ENCODE measurements at regions not wholly inside any gene's neighbourhood (a gene's known extent, or its start where the extent isn't known, plus 50 kb on each side); places are given as distances from the start of the nearest gene placed in this dataset.
"Not testable (repeated sequence)": the region's sequence is repeated elsewhere in the genome, so short reads cannot be mapped to it uniquely, and the experiment has no call there.

DNA sequence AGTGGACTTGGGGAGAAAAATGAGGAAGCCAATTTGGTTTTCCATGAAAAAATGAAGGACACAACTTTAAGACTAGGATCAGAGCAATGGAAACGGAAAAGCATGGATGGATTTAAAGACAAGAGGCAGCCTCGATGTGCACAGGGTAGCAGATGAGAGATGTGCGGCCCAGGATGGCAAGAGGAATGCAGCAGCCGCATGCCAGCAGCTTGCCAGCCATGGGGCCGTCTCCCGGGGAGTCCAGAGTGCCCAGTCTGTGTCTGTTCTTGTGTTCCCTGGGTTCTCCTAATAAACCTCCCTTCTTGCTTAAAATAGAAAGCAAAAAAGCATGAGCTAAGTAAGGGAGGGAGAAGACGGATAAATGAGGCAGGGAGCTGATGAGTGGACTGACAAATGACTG, 68.0 kb upstream of the IQSEC1 start:
- DNase-seq (ENCODE audit: extremely low read depth, low read depth): no peak

DNA sequence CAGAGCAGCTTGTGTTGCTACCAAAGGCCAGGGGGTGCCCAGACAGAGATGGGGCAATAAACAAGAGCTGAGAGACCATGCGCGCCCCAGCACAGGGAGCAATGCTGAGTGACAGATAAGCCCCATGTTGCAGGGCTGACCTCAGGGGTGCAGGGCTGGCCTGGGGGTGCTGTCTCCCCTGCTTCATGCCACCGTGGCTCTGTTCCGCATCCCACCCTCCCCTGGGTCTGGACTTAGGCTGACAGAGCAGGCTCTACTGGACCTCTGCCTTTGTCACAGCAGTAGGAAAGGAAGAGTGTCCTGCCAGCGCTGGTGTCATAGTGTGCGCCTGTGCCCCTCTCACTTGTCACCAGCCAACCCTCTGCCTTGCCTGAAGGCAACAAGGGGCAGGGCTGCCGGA, 67.4 kb upstream of the IQSEC1 start:
- DNase-seq (ENCODE audit: extremely low read depth, low read depth): no peak

GRCh38 chr3:13139471-13140065, 66.3 kb upstream of the IQSEC1 start:
- DNase-seq (ENCODE audit: extremely low read depth, low read depth): no peak

DNA sequence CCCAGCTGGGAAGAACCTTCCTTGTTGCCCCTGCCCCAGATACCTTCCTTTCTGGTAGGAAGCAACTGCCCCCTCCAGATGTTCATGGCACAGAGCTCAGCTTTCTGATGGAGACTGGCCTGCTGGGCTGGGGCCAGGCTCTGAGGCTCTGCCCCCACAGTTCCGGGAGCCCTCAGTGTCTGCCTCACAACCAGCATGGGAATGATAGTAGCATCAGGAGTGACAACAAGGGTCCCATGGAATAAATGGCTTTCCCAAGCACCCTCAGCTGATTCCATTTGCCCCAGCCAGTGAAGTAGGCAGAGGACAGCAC, 65.6 kb upstream of the IQSEC1 start:
- DNase-seq (ENCODE audit: extremely low read depth, low read depth): no peak

DNA sequence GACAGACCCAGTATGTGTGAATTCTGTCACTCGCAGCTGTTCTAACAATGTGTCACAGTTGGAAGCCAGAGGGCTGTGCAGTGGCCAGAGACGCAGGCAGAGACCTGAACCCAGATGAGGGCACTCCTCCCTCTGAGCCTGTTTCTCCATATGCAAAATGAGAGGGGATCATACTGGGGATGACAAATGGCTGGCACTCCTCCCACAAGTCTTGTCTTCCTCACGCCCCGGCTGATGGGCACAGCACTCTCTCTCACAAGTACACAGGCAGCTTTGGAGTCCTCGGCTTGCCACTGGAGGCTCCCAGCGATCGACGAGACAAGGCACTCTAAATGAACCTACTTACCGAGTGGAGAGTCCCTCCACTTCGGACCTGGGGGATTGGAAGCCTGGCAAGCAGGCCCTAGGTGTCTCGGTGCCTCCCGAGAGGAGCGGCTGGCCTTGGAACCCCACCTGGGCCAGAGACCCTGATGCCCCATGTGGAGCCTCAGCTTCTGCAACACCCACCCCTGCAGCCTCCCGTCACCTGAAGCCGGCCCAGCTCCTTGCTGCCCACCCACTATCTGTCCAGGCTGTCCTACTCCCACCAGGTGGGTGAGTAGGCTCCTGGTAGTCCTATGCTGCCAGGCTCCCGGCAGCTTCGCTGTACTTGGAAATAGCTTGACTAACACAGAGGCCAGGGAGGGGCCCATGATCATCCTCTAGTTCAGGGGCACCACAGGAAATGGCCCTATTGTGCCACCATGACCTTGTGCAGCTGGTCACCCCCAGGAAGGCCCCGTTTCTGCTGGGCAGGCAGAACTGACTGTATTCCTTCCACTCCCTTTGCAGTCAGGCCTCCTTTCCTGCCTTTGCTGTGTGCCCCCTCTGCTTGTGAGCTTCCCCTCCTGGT, 65.0 kb upstream of the IQSEC1 start:
- no peak for DNase-seq (ENCODE audit: extremely low read depth, low read depth)

DNA sequence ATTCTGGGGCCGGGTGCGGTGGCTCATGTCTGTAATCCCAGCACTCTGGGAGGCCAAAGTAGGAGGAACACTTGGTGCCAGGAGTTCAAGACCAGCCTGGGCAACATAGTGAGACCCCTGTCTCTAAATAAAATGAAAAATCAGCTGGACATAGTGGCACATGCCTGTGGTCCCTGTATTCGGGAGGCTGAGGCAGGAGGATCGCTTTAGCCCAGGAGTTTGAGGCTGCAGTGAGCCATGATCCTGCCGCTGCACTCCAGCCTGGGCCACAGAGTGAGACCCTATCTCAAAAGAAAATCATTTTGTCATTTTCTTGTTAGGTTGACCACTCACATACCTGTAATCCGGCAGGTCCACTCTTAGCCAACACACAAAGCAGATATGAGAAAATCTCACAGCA, 63.6 kb upstream of the IQSEC1 start:
- not testable (repeated sequence) for DNase-seq (ENCODE audit: extremely low read depth, low read depth)

DNA sequence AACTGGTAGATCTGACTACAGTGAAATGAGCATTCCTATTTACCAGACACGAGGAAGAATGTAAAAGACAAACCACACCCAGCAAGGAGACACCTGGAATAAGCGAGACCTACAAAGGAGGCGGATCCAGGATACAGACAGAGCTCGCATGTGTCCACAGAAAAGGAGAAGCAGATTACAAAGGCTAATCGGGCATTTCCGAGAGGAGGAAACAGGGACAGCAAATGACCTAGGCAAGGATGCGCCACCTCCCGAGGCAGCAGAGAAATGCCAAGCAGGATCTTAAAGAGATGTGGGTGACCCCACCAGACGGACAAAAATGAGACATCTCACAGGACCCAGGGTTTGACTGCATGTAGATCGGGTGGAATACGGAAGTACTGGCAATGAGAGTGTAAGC, 63.2 kb upstream of the IQSEC1 start:
- no peak for DNase-seq (ENCODE audit: extremely low read depth, low read depth)

- DNase-seq (ENCODE audit: extremely low read depth, low read depth): no peak
Measured at GRCh38 chr3:13135811-13136321, 62.6 kb upstream of the IQSEC1 start.

GRCh38 chr3:13135251-13135810, 62.1 kb upstream of the IQSEC1 start:
- DNase-seq (ENCODE audit: extremely low read depth, low read depth): no peak

- no peak for DNase-seq (ENCODE audit: extremely low read depth, low read depth)
Measured at GRCh38 chr3:13134879-13135206, 61.6 kb upstream of the IQSEC1 start.

GRCh38 chr3:13134166-13134878, 61.1 kb upstream of the IQSEC1 start:
- DNase-seq (ENCODE audit: extremely low read depth, low read depth): no peak

DNA sequence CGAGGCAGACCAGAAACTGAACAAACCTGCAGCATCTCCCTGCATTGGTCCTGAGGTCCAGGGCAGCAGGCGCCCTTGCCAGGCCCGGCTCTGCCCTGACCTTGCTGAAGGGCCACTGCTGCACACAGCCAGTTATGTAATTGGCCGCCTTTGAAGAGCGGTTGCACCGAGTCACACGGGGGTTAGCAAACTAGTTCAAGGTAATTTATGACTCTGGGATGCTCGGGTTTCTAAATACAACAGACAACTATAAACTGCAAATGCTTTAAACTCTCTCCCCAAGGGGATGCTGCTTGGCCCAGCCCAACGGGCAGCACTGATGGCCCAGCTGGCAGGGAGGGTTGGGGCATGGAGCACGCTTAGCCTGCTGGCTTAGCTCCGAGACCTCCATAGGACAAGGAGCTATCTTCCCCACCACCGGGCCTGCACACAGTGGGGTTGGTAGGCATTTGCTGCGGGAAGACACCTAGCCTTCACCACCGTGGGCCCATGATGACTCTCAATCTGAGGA, 60.3 kb upstream of the IQSEC1 start:
- DNase-seq (ENCODE audit: extremely low read depth, low read depth): no peak

- DNase-seq (ENCODE audit: extremely low read depth, low read depth): no peak
Measured at GRCh38 chr3:13132731-13133410, 59.6 kb upstream of the IQSEC1 start.

DNA sequence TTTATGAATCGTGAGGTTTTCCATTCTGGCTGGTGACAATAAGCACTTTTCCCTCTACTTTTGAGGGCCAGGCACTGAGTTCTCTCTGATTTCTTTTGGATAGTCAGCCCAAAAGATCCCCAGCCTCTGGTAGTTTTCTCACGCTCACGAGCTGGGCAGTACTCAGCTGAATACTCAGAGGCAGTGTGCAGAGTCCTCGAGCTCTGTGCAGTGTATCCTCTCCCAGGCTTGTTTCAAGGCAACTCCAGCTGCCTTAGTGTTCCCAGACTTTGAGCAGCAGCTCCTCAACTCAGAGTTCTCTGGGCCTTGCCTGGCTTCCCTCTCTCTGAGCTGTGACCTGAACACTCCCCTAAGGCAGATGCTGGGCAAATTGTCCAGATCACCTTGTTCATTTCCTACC, 59.1 kb upstream of the IQSEC1 start:
- DNase-seq (ENCODE audit: extremely low read depth, low read depth): no peak

- DNase-seq (ENCODE audit: extremely low read depth, low read depth): no peak
Measured at GRCh38 chr3:13130464-13131193, 57.4 kb upstream of the IQSEC1 start.

DNA sequence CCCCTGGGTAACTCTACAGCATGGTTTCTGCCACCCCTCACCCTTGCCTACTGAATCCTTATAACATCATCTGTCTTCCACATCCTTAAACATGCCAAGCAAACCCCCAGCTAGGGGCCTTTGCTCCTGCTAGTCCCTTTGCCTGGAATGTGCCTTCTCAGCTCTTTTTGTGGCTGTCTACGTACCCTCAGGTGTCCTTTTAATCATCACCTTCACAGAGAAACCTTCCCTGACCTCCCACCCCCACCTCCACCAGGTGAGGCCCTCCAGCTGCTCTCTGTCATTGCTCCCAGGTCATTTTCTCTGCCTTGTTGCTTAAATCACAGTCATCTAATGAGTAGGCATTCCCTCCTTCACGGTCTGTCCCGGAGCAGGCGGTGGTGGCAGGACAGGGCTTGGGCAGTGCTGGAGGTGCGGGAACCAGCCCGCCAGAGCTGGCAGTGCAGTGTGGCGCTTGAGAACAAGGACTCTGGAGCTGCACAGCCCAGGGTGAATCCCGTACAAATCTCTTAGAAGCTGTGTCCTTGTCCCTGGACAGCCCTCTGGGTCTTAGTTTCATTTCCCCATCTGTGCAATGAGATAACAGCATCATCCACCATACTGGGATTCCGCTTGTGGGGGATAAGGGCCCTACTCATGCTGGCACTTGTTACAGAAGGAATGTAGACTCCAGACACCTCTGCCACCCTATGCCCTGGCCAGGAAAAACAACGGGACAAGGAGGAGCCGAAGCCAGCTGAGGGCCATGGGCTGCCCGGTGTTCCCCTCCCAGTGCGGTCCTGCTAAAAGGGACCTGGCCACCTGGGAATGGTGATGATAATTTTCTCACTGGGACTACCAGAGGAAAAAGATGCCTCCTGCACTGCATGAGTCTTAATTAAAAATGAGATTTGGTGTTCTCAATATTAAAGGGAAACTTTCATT, 52.1 kb upstream of the IQSEC1 start:
- no peak for DNase-seq (ENCODE audit: extremely low read depth, low read depth)

- DNase-seq (ENCODE audit: extremely low read depth, low read depth): no peak
Measured at GRCh38 chr3:13124631-13125030, 51.4 kb upstream of the IQSEC1 start.

DNA sequence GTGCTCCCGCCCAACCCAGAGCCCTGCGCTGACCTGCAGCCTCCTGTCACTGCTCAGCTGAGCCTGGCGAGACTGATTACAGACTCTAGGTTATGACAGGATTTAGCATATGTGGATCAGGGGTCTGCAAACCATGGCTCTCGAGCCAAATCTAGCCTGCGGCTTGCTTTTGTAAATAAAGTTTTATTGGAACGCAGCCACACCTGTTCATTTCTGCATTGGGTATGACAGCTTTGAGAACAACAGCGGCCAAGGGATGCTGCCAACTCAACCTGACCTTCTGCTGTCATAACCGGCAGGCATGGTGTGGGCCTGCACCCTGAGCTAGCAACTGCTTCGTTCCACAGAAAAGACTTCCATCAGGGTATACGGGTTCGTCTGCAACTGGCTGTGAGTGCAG, 50.5 kb upstream of the IQSEC1 start:
- DNase-seq (ENCODE audit: extremely low read depth, low read depth): no peak

Measured in NCI-H460 (cell line).